ENCODE measurements at regions not wholly inside any gene's neighbourhood (a gene's known extent, or its start where the extent isn't known, plus 50 kb on each side); places are given as distances from the start of the nearest gene placed in this dataset.

- no peaks in the 10 kb centered on the region for H3K36me3 ChIP-seq
- H3K4me1 ChIP-seq: peaks cover 0 to 3% (median 0%) of the 10 kb centered on the region in 12 donors
- H3K4me3 ChIP-seq: no peak overlapping the region
- H3K9me3 ChIP-seq: peaks cover 0 to 5% (median 0%) of the 10 kb centered on the region in 12 donors
- TF ChIP-seq POLR2A (IDR thresholded peaks at IDR 0.05): no peak
- no peak for TF ChIP-seq CTCF (IDR thresholded peaks at IDR 0.05)
- no peak for DNase-seq
- WGBS, 4 donors: 55 to 58% (median 57%) methylated on average over 2 of the region's 2 CpGs
- intact Hi-C loops (cut with DNase I): no loop called here
- H3K27me3 ChIP-seq: no peaks in the 10 kb centered on the region
- no peak overlapping the region for H3K27ac ChIP-seq
- ATAC-seq: no peak
Observed at GRCh38 chr2:21245565-21245964, 121.8 kb downstream of the TDRD15 start.

DNA sequence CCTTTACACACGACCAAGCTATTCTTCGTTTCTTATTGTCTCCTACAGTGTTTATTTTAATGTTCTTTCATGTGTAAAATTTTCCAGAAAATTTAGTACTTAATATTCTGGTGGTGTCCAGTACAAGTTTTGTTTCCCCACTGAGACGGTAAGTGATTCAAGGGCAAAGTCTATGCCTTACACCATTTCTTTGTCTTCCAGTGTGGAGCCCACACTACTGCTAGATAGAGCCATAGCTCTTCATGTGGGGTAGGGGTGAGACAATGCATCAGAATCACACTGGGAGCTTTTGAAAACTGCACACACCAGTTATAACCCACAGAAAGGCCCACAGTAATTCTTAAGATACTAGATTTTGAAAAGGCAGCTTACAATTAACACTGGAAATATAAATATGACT is 125.6 kb downstream of the TDRD15 start:
- H3K9me3 ChIP-seq: no peaks in the 10 kb centered on the region
- 89 to 95% (median 94%) methylated on average over 3 of the region's 3 CpGs for WGBS, 4 donors
- H3K36me3 ChIP-seq: no peaks in the 10 kb centered on the region
- no peaks in the 10 kb centered on the region for H3K27me3 ChIP-seq
- DNase-seq (no peak), ATAC-seq (no peak)
- no peak overlapping the region for H3K27ac ChIP-seq
- H3K4me3 ChIP-seq: no peak overlapping the region
- intact Hi-C loops (cut with DNase I): no loop called here
- TF ChIP-seq POLR2A (IDR thresholded peaks at IDR 0.05) (no peak), CTCF (IDR thresholded peaks at IDR 0.05) (no peak)
- H3K4me1 ChIP-seq: peaks cover 0 to 7% (median 0%) of the 10 kb centered on the region in 12 donors

GRCh38 chr2:21250673-21251072 is 126.9 kb downstream of the TDRD15 start:
- no peaks in the 10 kb centered on the region for H3K36me3 ChIP-seq
- TF ChIP-seq CTCF (IDR thresholded peaks at IDR 0.05) (no peak), POLR2A (IDR thresholded peaks at IDR 0.05) (no peak)
- no peak overlapping the region for H3K27ac ChIP-seq
- no peaks in the 10 kb centered on the region for H3K9me3 ChIP-seq
- DNase-seq (no peak), ATAC-seq (no peak)
- intact Hi-C loops (cut with DNase I): no loop called here
- H3K27me3 ChIP-seq: no peaks in the 10 kb centered on the region
- H3K4me1 ChIP-seq: peaks cover 0 to 7% (median 2%) of the 10 kb centered on the region in 12 donors
- H3K4me3 ChIP-seq: no peak overlapping the region

DNA sequence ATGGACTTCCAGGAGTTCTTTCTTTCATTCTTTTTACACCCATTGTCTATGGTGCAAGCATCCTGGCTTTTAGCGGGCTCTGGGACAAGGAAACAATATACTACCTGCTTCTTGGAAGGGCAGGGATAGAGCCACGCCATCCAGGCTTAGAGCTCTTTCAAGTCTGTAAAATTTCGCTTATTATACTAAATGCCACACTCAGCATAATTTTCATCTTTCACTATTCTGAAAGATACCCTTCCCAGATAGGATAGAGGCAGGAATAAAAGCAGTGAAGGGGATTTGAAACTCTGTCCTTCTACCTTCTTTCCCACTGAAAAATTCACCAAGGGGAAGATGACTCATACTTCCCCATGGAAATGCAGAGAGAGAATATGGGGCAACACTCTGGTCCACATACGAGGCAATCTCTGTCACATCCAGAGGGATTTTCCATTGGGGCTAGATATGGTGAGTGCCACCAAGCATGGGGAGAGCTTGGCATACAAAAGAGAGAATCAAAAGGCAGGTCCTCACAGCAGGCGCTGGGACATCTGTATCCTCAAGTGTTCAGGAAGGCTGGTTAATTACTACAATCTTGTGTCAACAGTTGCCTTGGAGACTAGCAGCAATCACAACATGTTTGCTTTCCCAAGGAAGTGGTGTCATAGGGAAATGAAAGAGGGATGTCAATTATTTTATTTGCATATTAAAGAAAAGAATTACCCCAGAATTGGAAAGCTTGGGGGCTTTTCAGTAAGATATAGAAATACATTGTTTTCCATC is 127.6 kb downstream of the TDRD15 start:
- no peaks in the 10 kb centered on the region for H3K36me3 ChIP-seq
- no peak for TF ChIP-seq POLR2A (IDR thresholded peaks at IDR 0.05)
- no peak for TF ChIP-seq CTCF (IDR thresholded peaks at IDR 0.05)
- no peaks in the 10 kb centered on the region for H3K9me3 ChIP-seq
- H3K27me3 ChIP-seq: no peaks in the 10 kb centered on the region
- H3K4me3 ChIP-seq: no peak overlapping the region
- ATAC-seq: peak in 1 of 4 donors; percentile 26
- H3K27ac ChIP-seq: no peak overlapping the region
- intact Hi-C loops (cut with DNase I): no loop called here
- no peak for DNase-seq
- H3K4me1 ChIP-seq: peaks cover 0 to 13% (median 7%) of the 10 kb centered on the region in 12 donors
- 61 to 73% (median 63%) methylated on average over 5 of the region's 5 CpGs for WGBS, 4 donors

All from heart left ventricle (tissue), 16 donors.